ENCODE measurements at regions not wholly inside any gene's neighbourhood (a gene's known extent, or its start where the extent isn't known, plus 50 kb on each side); places are given as distances from the start of the nearest gene placed in this dataset.
"Not testable (repeated sequence)": the region's sequence is repeated elsewhere in the genome, so short reads cannot be mapped to it uniquely, and the experiment has no call there.

DNA sequence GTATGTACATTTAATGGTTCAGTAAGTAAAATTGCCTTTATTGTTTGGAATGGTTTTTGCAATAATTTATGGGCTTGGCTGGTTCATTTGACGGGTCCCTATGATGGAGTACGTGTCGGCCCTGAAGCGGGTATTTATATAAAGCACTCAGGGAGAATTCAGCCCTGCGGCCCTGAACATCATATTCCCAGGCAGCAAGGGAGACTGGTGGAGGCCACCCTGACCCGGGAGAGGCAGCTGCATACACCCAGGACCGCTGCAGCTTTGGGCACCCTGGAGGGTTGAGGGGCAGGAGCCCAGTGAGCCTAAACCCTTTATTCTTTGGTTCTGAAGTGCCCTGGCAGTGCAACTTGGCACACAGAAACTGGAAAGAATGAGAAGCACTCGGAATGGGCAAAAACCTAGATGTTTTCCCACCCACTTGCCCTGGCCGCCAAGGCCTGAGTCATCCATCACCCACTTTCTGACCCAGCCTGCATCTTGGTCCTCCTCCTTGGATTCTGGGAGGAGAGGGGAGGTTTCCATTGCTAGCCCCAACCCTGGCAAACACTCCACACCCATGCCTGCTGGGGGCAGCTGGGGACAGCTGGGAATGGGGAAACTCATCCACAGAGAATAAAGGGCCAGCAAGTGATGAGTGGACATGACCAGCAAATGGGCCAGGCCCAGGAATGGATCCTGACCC, 162.2 kb upstream of the TNRC6C start:
- no peak for DNase-seq (ENCODE audit: low spot score)

DNA sequence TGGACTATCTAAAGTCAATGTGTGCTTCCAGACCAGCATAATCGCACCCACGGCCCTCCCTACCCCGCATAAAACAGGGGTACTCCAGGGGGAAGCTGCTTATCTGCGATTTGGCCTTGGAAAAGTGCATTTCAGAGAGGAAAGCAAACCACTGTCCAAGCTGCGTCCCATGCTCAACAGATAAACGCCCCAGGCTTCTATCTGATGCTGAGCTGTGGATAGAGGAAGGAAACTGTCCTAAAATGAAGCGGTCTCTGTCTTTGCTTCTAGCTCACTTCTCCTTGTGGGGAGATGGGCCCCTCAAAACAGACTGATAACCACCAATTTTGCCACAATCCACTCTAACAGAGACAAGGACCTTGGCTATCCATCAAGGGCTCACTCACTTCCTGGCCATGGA, 160.5 kb upstream of the TNRC6C start:
- no peak for DNase-seq (ENCODE audit: low spot score)

- DNase-seq (ENCODE audit: low spot score) = no peak
Measured at GRCh38 chr17:77798481-77798880, 160.0 kb upstream of the TNRC6C start.

DNA sequence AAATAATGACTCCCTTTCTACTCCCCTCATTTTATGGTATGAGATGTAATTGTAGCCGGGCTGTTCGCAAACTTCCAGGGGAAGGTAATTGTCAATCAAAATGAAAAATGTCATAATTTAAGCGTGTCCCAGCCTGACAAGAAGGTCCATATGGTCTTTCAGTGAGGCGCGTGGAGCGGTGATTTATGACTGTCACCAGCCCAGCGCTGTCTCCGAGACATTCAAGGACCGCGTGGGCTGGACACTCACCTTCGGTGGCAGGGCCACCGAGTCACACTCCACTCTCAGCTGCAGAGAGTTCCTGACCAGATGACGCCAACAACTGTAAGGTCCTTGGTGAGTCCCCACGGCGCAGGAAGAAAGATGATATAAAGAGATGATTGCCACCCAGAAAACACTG, 157.7 kb upstream of the TNRC6C start:
- no peak for DNase-seq (ENCODE audit: low spot score)

DNA sequence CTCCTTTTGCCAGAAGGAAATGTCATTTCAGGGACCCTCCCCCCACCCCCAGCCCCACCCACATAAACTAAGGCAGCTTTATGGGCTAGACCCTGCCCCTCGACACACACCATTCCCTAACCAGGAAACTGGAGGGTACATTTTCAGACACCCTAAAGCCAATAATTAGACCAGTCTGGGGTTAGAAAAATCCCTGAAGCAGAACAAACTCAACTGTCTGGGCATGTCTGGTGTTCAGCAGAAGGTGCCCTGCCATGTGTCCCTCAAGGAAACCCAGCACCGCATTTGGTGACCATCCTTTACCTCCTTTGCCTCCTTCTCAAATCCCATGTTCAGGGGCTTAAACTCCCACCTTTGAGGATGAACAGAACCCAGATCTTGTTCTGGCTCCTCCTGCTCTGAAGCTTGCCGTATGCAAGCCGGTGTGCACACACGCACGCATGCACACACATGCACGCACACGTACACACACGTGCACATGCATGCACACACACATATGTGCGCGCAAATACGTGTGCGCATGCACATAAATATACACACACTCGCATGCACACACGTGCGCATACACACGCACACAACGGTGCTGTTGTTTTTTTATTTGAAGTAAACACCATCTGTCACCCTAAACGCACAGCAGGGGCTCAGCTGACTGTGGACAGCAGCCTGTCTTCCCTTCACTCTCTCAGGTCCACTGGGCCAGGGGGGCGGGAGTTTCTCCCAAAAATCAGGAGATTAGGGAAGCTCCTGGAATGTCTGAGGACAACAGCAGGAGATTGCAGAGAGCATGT, 156.8 kb upstream of the TNRC6C start:
- DNase-seq (ENCODE audit: low spot score) = no peak

- DNase-seq (ENCODE audit: low spot score) = no peak
Measured at GRCh38 chr17:77802333-77802615, 156.2 kb upstream of the TNRC6C start.

DNA sequence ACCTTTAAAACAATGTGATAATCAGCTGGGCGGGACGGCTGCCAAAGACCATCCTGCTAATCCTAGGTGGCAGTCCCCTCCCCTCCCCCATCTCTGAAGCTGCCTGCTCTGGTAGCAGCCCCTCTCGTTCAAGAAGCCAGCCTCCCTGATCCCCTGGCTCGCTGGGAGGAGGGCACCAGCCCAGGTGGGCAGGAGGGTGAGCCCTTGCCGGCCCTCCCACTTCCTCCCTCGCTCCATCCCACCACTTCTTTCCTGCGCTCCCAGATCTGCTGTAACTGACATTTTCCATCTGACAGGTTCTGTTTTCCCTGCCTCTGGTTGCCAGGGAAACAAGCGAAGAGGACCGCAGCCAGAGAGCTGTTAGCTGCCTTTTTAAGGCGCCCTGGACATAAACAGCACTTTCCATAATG, 155.7 kb upstream of the TNRC6C start:
- no peak for DNase-seq (ENCODE audit: low spot score)

- no peak for DNase-seq (ENCODE audit: low spot score)
Measured at GRCh38 chr17:77803726-77804125, 154.8 kb upstream of the TNRC6C start.

DNA sequence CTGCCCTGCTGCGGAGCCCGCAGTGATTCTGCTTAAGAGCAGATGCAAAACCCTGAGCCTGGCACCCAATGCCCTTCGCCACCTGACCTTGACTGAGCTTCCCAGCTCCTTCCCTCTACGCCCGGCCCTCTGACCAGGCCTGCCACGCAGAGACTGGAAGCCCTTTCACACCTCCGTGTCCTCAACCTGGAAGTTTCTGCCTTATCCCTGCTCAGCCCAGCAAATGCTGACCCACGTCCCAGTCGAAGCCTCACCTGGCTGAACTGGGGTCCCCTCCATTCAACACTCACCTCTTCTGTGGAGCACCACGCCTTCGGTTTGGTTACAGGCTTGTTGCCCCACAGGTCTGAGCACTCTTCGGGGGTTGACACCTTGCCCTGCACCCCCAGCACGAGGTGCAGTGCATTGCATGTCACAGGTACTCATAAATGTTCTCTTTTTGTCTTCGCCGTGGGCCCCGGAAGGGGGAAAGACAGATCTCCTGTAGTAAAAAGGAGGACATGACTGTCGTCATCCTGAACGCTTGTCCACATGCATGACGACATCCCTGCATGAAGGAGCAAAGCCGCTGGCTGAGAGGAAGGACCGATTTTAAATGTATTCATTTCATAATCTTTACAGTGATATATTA, 153.6 kb upstream of the TNRC6C start:
- DNase-seq (ENCODE audit: low spot score) = no peak

- DNase-seq (ENCODE audit: low spot score) = not testable (repeated sequence)
Measured at GRCh38 chr17:77805970-77806369, 152.5 kb upstream of the TNRC6C start.

GRCh38 chr17:77807051-77807745, 151.3 kb upstream of the TNRC6C start:
- DNase-seq (ENCODE audit: low spot score) = no peak

DNA sequence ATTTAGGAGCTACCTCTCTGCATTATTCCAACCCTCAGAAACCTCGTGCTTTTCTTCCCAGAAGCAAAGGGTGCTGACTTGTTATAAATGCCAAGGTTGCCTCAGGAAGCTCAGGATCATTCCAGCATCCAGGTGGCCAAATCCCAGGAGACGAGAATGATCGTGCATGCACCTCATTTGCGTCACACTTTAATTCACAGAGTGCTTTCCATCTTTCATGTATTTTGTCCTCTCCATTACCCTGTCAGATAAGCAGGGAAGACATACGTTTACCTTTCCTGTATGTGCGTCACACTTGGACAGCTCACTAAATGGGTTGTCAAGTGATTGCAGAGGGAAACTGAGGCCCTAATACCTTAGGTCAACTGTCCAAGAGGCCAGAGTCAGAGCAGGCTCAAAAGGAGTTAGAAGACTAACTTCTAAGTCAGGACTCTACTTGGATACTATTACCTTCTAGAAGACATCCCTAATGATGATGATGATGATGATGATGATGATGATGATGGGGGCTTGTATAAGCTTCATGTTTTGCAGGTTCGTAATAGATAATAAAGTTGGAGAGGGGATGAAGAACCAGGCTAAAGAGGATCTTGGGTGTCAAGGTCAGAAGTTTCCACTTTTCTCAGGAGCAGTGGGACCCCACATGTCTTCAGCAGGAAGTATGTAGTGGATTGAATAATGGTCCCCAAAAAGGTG, 150.6 kb upstream of the TNRC6C start:
- no peak for DNase-seq (ENCODE audit: low spot score)

DNA sequence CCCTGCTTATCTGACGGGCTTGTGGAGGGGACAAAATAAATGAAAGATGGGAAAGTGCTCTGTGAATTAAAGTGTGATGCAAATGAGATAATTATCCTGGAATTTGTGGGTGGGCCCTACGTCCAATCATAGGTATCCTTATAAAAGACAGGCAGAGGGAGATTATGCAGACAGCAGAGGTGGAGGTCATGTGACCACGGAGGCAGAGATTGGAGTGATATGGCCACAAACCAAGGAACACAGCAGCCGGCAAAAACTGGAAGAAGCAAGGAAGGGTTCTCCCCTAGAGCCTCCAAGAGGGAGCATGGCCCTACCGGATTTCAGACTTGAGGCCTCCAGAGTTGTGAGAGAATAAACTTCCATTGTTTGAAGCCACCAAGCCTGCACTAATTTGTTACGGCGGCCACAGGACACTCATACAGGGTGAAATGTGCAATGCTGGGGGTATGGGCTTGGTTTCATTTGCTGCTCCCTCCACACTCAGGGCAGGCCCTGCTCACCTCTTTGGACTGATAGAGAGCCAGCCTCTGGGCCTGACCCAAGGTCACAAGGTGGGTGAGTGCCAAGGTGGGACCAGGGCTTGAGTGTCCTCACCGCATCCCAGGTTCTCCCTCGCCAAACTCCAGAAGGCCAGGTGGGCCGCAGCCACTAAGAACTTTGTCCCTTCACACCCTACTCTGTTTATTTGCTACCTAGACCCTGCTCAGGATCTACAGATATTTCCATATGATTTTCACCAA, 149.6 kb upstream of the TNRC6C start:
- DNase-seq (ENCODE audit: low spot score) = no peak

DNA sequence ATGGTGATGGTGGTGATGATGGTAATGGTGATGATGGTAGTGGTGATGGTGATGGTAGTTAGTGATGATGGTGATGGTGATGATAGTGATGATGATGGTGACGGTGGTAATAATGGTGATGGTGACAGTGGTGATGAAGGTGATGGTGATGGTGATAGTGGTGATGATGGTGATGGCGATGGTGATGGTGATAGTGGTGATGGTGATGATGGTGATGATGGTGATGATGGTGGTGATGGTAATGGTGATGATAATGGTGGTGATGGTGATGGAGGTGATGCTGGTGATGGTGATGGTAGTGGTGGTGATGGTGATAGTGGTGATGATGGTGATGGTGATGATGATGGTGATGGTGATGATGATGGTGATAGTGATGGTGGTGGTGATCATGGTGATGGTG, 148.7 kb upstream of the TNRC6C start:
- no peak for DNase-seq (ENCODE audit: low spot score)

DNA sequence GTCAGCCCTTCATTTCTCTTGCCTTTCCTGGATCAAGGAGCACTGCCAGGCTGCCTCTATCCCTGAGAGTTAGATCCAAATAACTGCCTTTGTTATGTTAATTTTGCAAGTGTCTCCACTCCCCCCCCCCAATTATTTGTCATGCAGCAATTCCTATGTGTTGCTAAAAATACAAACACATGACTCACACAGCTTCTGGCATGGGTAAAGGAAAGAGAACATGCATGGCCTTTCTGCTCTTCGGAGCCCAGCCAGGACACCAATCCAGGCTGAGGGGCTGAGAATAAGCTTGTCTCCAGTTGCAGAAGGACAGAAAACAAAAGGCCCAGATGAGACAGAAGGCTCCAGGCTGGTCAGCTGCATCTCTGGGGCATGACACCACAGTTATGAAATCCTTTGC, 148.0 kb upstream of the TNRC6C start:
- no peak for DNase-seq (ENCODE audit: low spot score)

GRCh38 chr17:77811521-77811920, 147.0 kb upstream of the TNRC6C start:
- DNase-seq (ENCODE audit: low spot score) = no peak

- DNase-seq (ENCODE audit: low spot score) = no peak
Measured at GRCh38 chr17:77814091-77814772, 144.3 kb upstream of the TNRC6C start.

DNA sequence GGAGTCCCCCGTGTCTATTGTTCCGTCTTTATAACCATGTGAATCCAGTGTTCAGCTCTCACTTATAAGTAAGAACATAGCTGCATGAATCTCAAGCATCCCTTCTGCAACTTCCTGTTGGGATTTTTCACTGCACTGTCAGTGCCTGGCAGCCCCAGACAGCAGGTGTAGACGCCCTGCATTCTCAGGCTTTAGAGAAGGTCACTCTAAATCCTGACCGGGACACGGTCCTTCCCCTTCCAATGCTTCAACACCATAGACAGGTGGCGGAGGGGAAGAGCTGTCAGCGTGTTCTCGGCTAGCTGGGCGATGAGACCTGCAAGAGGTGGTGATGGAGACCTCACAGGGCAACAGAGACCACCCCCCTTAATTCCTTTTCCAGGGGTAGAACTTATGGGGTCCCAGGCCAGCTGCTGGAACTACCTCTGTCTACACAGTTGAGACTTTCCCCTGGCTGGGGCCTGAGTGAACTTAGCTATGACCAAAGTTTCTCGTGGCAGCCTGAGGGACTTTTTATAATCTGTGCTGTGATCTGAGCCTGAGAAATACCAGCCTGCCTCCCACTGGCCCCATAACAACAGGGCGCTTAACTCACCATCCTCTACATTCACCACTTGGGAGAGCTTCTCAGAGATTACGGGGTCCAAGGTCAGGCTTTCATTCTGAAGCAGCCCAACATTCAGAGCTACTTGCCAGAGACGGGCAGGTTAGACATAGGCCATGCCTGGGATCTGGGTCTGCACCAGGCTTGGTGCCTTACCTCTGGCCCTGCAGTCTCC, 143.2 kb upstream of the TNRC6C start:
- no peak for DNase-seq (ENCODE audit: low spot score)

GRCh38 chr17:77817953-77818352, 140.6 kb upstream of the TNRC6C start:
- no peak for DNase-seq (ENCODE audit: low spot score)

DNA sequence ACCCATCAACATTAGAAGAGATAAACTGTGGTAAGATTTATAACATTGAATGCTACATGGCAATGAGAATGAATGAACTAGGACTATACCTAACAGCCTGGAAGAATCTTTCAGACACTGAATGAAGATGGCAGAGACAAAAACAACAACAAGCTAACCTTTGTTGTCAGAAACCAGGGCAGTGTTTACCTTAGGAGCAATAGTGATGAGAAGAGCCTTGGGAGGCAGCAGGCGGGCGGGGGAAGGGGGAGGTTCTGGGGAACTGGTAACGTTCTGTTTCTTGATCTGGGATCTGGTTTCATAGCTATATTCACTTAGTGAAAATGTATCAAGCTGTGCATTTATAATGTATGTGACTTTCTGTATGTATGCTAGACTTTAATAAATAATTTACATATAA, 139.0 kb upstream of the TNRC6C start:
- DNase-seq (ENCODE audit: low spot score) = no peak
